GM12878 (cell line): ENCODE measurements at regions not wholly inside any gene's neighbourhood (a gene's known extent, or its start where the extent isn't known, plus 50 kb on each side); places are given as distances from the start of the nearest gene placed in this dataset.

Experiments used
- ATAC-seq: fragments of 200-7000 bp; cut with Tn5 transposase; 3 replicates; pipeline ENCODE4 v1.9.1; 2020; ENCODE audit warnings: mild to moderate bottlenecking, moderate library complexity
- BruUV-seq: library from RNA; stranded (reverse); fragments of 400-500 nt; replicated peaks from 2 replicates; lab custom pipeline; 2021; lab: Mats Ljungman, UMichigan
- CTCF ChIA-PET: fragments of 300-600 bp; sonication (Branson Sonifier 250); formaldehyde crosslinking; extraction: SDS; loops from one replicate; lab custom pipeline; 2021; ENCODE audit warnings: inconsistent platforms; lab: Yijun Ruan, JAX
- POLR2A ChIA-PET: fragments of 350-600 bp; formaldehyde crosslinking; extraction: SDS; loops from one replicate; lab custom pipeline; 2021; ENCODE audit warnings: inconsistent platforms; lab: Charles Lee
- RAD21 ChIA-PET: fragments of 300-600 bp; sonication (Branson Sonifier 250); formaldehyde crosslinking; loops from one replicate; lab custom pipeline; 2023; ENCODE audit warnings: antibody characterized with exemption; ENCODE audit not compliant: unreplicated experiment; lab: Charles Lee
- SMC1A ChIA-PET: fragments of 300-600 bp; sonication (Branson Sonifier 250); formaldehyde crosslinking; loops from one replicate; lab custom pipeline; 2023; ENCODE audit not compliant: unreplicated experiment, uncharacterized antibody; lab: Charles Lee
- DNase-seq: peaks from one replicate; pipeline ENCODE4 v3.0.0-alpha.2; 2011; ENCODE audit warnings: low read depth, low spot score
- FAIRE-seq: peaks from 3 replicates; lab custom pipeline; 2011; peaks lifted over from hg19 to GRCh38; lab: Jason Lieb, UNC
- H2AFZ ChIP-seq: 2 replicates; pipeline ENCODE4 v1.6.0; 2011; ENCODE audit warnings: low read depth, low read length, control low read depth; ENCODE audit not compliant: control insufficient read depth
- H3K27ac ChIP-seq: 2 replicates; pipeline ENCODE4 v1.5.1; 2011; ENCODE audit warnings: control low read depth; ENCODE audit not compliant: control insufficient read depth, insufficient read depth
- H3K27me3 ChIP-seq, 2 experiments: replicated peaks in 1 of 2; 2 replicates each; pipeline versions ENCODE4 v1.6.0 to v1.6.1; 2011; ENCODE audit warnings: low read length in 1 of 2; ENCODE audit not compliant: control insufficient read depth in 2 of 2, insufficient read depth in 2 of 2
- H3K36me3 ChIP-seq, 2 experiments: 2 replicates each; pipeline ENCODE4 v1.5.1; 2011; ENCODE audit warnings: low read length in 1 of 2; ENCODE audit not compliant: control insufficient read depth in 2 of 2, insufficient read depth in 2 of 2
- H3K4me1 ChIP-seq: 2 replicates; pipeline ENCODE4 v1.6.1; 2011; ENCODE audit warnings: mild to moderate bottlenecking, low read length, moderate library complexity, mixed read lengths; ENCODE audit not compliant: control insufficient read depth, insufficient read depth
- H3K4me2 ChIP-seq: 2 replicates; pipeline ENCODE4 v1.6.0; 2011; ENCODE audit warnings: control low read depth; ENCODE audit not compliant: control insufficient read depth, insufficient read depth
- H3K4me3 ChIP-seq: fragments of 200-600 bp; sonication (generic); 2 replicates; pipeline ENCODE4 v1.5.1; 2016
- H3K79me2 ChIP-seq: 2 replicates; pipeline ENCODE4 v1.6.0; 2011; ENCODE audit warnings: low read length; ENCODE audit not compliant: control insufficient read depth, insufficient read depth
- H3K9ac ChIP-seq: 2 replicates; pipeline ENCODE4 v1.8.0; 2011; ENCODE audit warnings: low read length, control low read depth, mixed read lengths; ENCODE audit not compliant: control insufficient read depth, insufficient read depth
- H3K9me3 ChIP-seq: replicated peaks from 3 replicates; pipeline ENCODE4 v1.5.1; 2011; ENCODE audit warnings: mild to moderate bottlenecking, low read length; ENCODE audit not compliant: control insufficient read depth, insufficient read depth
- H4K20me1 ChIP-seq: 2 replicates; pipeline ENCODE4 v1.6.0; 2011; ENCODE audit not compliant: control insufficient read depth, insufficient read depth
- ATF7 ChIP-seq: fragments of 450-650 bp; IDR thresholded peaks from 2 replicates; pipeline ENCODE4 v1.6.1; 2016; ENCODE audit warnings: low read depth, mild to moderate bottlenecking
- CEBPZ ChIP-seq: fragments of 150-350 bp; IDR thresholded peaks from 2 replicates; pipeline ENCODE4 v1.6.1; 2016; ENCODE audit warnings: low read depth, low read length
- CHD2 ChIP-seq: IDR thresholded peaks from 2 replicates; pipeline ENCODE4 v1.6.1; 2011; ENCODE audit warnings: low read depth, low read length, improper control_type of control experiment, borderline replicate concordance
- EZH2 ChIP-seq: IDR thresholded peaks from 2 replicates; pipeline ENCODE4 v1.6.1; 2012; ENCODE audit warnings: low read depth, mild to moderate bottlenecking, control low read depth, inconsistent platforms, low read length, borderline replicate concordance; ENCODE audit not compliant: control insufficient read depth
- RCOR1 ChIP-seq: conservative IDR thresholded peaks from 2 replicates; pipeline ENCODE4 v1.6.1; 2012; ENCODE audit warnings: low read depth, low read length, improper control_type of control experiment
- RELB ChIP-seq: fragments of 450-650 bp; IDR thresholded peaks from 2 replicates; pipeline ENCODE4 v1.6.1; 2017; ENCODE audit warnings: low read depth, mild to moderate bottlenecking, moderate library complexity
- ZBTB40 ChIP-seq: fragments of 450-650 bp; IDR thresholded peaks from 2 replicates; pipeline ENCODE4 v1.6.1; 2016; ENCODE audit warnings: mild to moderate bottlenecking, moderate library complexity, borderline replicate concordance
- WGBS: methylation state at CpG from one replicate; pipeline ENCODE4 v1.1.6; 2016; ENCODE audit warnings: low lambda C conversion rate; ENCODE audit not compliant: insufficient replicate concordance, insufficient coverage; ENCODE audit errors: missing lambda C conversion rate; 5-methylcytosine and 5-hydroxymethylcytosine counted together
- in situ Hi-C: fragments of 300-500 bp; cut with MboI; formaldehyde crosslinking; loops from 9 replicates; pipeline ENCODE4 v1.14.3; 2018; ENCODE audit warnings: mixed read lengths
- intact Hi-C: fragments of 100-400 bp; cut with micrococcal nuclease; formaldehyde crosslinking; loops from one replicate; pipeline ENCODE4 v1.14.2; 2022; ENCODE audit not compliant: unreplicated experiment

- no peaks in the 10 kb centered on the region for H3K27me3 ChIP-seq
- H4K20me1 ChIP-seq: no peaks in the 10 kb centered on the region
- POLR2A ChIA-PET: no interaction called here
- ATAC-seq: no peak
- no peaks in the 10 kb centered on the region for H3K79me2 ChIP-seq
- SMC1A ChIA-PET: no interaction called here
- no peak for TF ChIP-seq ATF7
- no peak for TF ChIP-seq EZH2
- no peak for TF ChIP-seq CHD2
- TF ChIP-seq CEBPZ: no peak
- TF ChIP-seq ZBTB40: no peak
- TF ChIP-seq RCOR1: no peak
- no peak for TF ChIP-seq RELB
- H3K9me3 ChIP-seq: no peaks in the 10 kb centered on the region
- intact Hi-C loops (no loop called here), in situ Hi-C loops (no loop called here)
- no peak for FAIRE-seq
- 0% methylated on average over 2 of the region's 2 CpGs for WGBS
- H3K27ac ChIP-seq: no peak overlapping the region
- BruUV-seq: no TSS peak
- H3K4me3 ChIP-seq: no peak overlapping the region
- DNase-seq: no peak
- RAD21 ChIA-PET: no interaction called here
- no peaks in the 10 kb centered on the region for H3K4me1 ChIP-seq
- CTCF ChIA-PET: no interaction called here
- H3K9ac ChIP-seq: no peak overlapping the region
- H3K4me2 ChIP-seq: no peak overlapping the region
- no peaks in the 10 kb centered on the region for H3K36me3 ChIP-seq
- no peak overlapping the region for H2AFZ ChIP-seq
Measured at GRCh38 chr2:21454839-21455238, 331.1 kb downstream of the TDRD15 start.
